HEK293 (cell line): ENCODE measurements at regions not wholly inside any gene's neighbourhood (a gene's known extent, or its start where the extent isn't known, plus 50 kb on each side); places are given as distances from the start of the nearest gene placed in this dataset.

Experiments used
- CTCF ChIA-PET: fragments of 350-600 bp; formaldehyde crosslinking; extraction: SDS; loops from one replicate; lab custom pipeline; 2021; ENCODE audit warnings: antibody characterized with exemption; lab: Yijun Ruan, JAX
- POLR2A ChIA-PET: fragments of 300-600 bp; formaldehyde crosslinking; extraction: SDS; loops from one replicate; lab custom pipeline; 2020; ENCODE audit warnings: antibody characterized with exemption, inconsistent platforms; lab: Yijun Ruan, JAX
- H3K27ac ChIP-seq: fragments of 200-500 bp; sonication (Bioruptor generic); 2 replicates; pipeline ENCODE4 v1.5.1; 2014; ENCODE audit warnings: low read depth, low read length, control low read depth, inconsistent platforms; ENCODE audit errors: extremely low read depth
- H3K36me3 ChIP-seq, 2 experiments: fragments of 200-500 bp in 1 of 2; sonication (Bioruptor generic) in 1 of 2; 1 replicate in 1 of 2; 2 replicates in 1 of 2; pipeline ENCODE4 v1.5.1; 2014 to 2017; ENCODE audit warnings: inconsistent platforms in 2 of 2, low read length in 2 of 2; ENCODE audit not compliant: control insufficient read depth in 2 of 2, insufficient read depth in 1 of 2
- H3K4me1 ChIP-seq: fragments of 200-500 bp; sonication (Bioruptor generic); 2 replicates; pipeline ENCODE4 v1.5.1; 2014; ENCODE audit warnings: mild to moderate bottlenecking, low read length, inconsistent platforms; ENCODE audit not compliant: control insufficient read depth, insufficient read depth
- H3K4me3 ChIP-seq: 2 replicates; pipeline ENCODE4 v1.5.1; 2011; ENCODE audit warnings: low read depth, mild to moderate bottlenecking, control low read depth, low read length, moderate library complexity
- H3K9me3 ChIP-seq: fragments of 200-500 bp; sonication (Bioruptor generic); 2 replicates; pipeline ENCODE4 v1.5.1; 2014; ENCODE audit warnings: low read depth, low read length, inconsistent platforms; ENCODE audit not compliant: control insufficient read depth, insufficient read depth
- GLIS2 ChIP-seq: fragments of 450-650 bp; formaldehyde crosslinking; IDR thresholded peaks from 2 replicates; pipeline ENCODE4 v1.5.1; 2016; ENCODE audit warnings: missing biosample characterization, missing genetic modification characterization
- HOXC10 ChIP-seq: sonication (generic); formaldehyde crosslinking; IDR thresholded peaks from 2 replicates; pipeline ENCODE4 v1.8.1; 2023; ENCODE audit warnings: mild to moderate bottlenecking, missing genetic modification reagents
- HOXD13 ChIP-seq: sonication (generic); formaldehyde crosslinking; IDR thresholded peaks from 2 replicates; pipeline ENCODE4 v1.8.0; 2022; ENCODE audit warnings: missing genetic modification reagents, borderline replicate concordance
- PRDM1 ChIP-seq: fragments of 450-650 bp; formaldehyde crosslinking; IDR thresholded peaks from 2 replicates; pipeline ENCODE4; 2016; ENCODE audit warnings: missing biosample characterization, missing genetic modification characterization
- SCRT2 ChIP-seq: fragments of 450-650 bp; formaldehyde crosslinking; IDR thresholded peaks from 2 replicates; pipeline ENCODE4 v1.5.1; 2016; ENCODE audit warnings: missing biosample characterization, missing genetic modification characterization
- ZBTB1 ChIP-seq: fragments of 450-650 bp; formaldehyde crosslinking; IDR thresholded peaks from 2 replicates; pipeline ENCODE4 v1.5.1; 2016; ENCODE audit warnings: missing biosample characterization, missing genetic modification characterization
- ZNF169 ChIP-seq: fragments of 450-650 bp; formaldehyde crosslinking; IDR thresholded peaks from 2 replicates; pipeline ENCODE4 v1.5.1; 2016; ENCODE audit warnings: missing biosample characterization, missing genetic modification characterization
- ZNF239 ChIP-seq: fragments of 450-650 bp; formaldehyde crosslinking; IDR thresholded peaks from 2 replicates; pipeline ENCODE4 v1.5.1; 2016; ENCODE audit warnings: missing biosample characterization, missing genetic modification characterization
- ZNF555 ChIP-seq: fragments of 450-650 bp; formaldehyde crosslinking; conservative IDR thresholded peaks from 2 replicates; pipeline ENCODE4 v1.5.1; 2017; ENCODE audit warnings: missing biosample characterization, mild to moderate bottlenecking, missing genetic modification characterization, inconsistent platforms
- ZNF610 ChIP-seq: fragments of 450-650 bp; formaldehyde crosslinking; IDR thresholded peaks from 2 replicates; pipeline ENCODE4 v1.5.1; 2016; ENCODE audit warnings: missing biosample characterization, missing genetic modification characterization, borderline replicate concordance
- ZNF677 ChIP-seq: fragments of 450-650 bp; IDR thresholded peaks from 2 replicates; pipeline ENCODE4 v1.5.0; 2018; ENCODE audit warnings: missing biosample characterization, mild to moderate bottlenecking, missing genetic modification characterization, moderate library complexity
- ZNF785 ChIP-seq: fragments of 450-650 bp; formaldehyde crosslinking; IDR thresholded peaks from 2 replicates; pipeline ENCODE4 v1.5.1; 2016; ENCODE audit warnings: missing biosample characterization, missing genetic modification characterization
- ZSCAN30 ChIP-seq: fragments of 450-650 bp; IDR thresholded peaks from 2 replicates; pipeline ENCODE4 v1.5.1; 2018; ENCODE audit warnings: missing biosample characterization, mild to moderate bottlenecking, missing genetic modification characterization, moderate library complexity
- TF ChIP-seq, protein P1 (sequence below): fragments of 450-650 bp; formaldehyde crosslinking; IDR thresholded peaks from 2 replicates; pipeline ENCODE4 v1.5.1; 2016; ENCODE audit warnings: missing biosample characterization, missing genetic modification characterization
- TF ChIP-seq, protein P2 (sequence below): fragments of 450-650 bp; formaldehyde crosslinking; IDR thresholded peaks from 2 replicates; pipeline ENCODE4 v1.5.1; 2016; ENCODE audit warnings: missing biosample characterization, missing genetic modification characterization
- TF ChIP-seq, protein P3 (sequence below): fragments of 450-650 bp; formaldehyde crosslinking; IDR thresholded peaks from 2 replicates; pipeline ENCODE4 v1.5.1; 2017; ENCODE audit warnings: missing biosample characterization, missing genetic modification characterization
- TF ChIP-seq, protein P4 (sequence below): fragments of 450-650 bp; IDR thresholded peaks from 2 replicates; pipeline ENCODE4 v1.5.1; 2018; ENCODE audit warnings: missing biosample characterization, missing genetic modification characterization
- TF ChIP-seq, protein P5 (sequence below): fragments of 450-650 bp; formaldehyde crosslinking; conservative IDR thresholded peaks from 2 replicates; pipeline ENCODE4 v1.5.1; 2016; ENCODE audit warnings: low read depth, missing biosample characterization, missing genetic modification characterization
- TF ChIP-seq, protein P6 (sequence below): fragments of 450-650 bp; formaldehyde crosslinking; IDR thresholded peaks from 2 replicates; pipeline ENCODE4 v1.5.1; 2016; ENCODE audit warnings: missing biosample characterization, missing genetic modification characterization

DNA sequence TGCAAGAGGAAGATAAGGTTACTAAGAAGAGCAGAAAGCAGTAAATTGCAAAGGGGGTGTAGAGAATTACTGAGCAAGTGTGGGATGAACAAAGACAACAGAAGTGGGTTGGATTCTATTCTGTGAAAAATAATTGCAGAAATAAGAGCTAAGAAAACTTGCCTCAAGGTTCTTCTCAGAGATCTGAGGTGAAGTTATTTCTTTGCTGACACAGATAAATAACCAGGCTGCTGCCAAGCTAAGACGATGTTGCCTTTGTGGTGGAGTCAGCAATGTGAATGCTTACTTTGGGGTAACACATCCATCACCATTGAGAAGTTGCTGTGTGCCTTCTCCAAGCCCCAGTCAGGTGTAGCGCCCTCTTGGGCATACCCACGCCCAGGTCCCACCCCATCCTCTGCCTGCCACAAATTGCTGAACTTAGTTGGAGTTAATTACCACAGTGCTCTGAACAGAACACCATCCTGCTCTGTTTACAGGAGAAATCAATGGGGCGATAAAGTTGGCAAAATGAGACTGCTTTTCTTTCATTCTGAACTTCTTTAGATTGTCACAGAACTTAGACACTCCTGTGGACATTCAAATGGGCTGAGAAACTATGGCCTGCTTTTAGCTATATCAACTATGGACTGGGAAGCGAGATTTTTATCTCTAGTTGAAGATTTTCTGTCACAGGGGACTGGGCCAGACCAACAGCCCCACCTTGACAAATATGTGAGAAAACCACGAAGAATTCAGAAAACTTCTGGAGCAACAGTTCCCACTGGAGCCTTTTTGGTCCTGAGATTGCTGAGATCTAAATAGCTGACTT is 283.6 kb downstream of the TMX3 start (continued):
- TF ChIP-seq, protein P1, sequence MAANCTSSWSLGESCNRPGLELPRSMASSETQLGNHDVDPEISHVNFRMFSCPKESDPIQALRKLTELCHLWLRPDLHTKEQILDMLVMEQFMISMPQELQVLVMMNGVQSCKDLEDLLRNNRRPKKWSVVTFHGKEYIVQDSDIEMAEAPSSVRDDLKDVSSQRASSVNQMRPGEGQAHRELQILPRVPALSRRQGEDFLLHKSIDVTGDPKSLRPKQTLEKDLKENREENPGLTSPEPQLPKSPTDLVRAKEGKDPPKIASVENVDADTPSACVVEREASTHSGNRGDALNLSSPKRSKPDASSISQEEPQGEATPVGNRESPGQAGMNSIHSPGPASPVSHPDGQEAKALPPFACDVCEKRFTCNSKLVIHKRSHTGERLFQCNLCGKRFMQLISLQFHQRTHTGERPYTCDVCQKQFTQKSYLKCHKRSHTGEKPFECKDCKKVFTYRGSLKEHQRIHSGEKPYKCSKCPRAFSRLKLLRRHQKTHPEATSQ (tag by site-specific recombination) = no peak
- TF ChIP-seq ZSCAN30 (tag by site-specific recombination) (no peak), ZNF785 (no peak)

DNA sequence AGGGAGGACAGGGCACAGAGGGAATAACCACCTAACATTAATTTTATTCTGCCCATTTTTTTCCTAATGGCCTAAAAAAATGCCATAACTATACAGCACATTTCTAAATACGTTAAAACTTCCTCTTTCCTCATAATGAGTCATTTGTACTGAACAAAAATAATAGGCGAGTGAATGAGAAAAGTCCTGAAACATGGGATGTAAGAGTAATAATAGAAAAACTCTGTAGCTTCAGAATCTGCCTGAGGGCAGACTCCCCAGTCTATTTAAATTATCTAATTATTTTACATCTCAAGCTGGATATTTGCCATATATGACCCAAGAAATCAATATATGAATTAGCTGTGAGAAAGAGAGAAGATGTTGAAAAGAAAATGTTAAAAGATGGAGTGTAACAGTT is 285.1 kb downstream of the TMX3 start:
- Histone ChIP-seq H3K4me3 (no peak overlapping the region), H3K27ac (no peak overlapping the region), H3K36me3 (no peaks in the 10 kb centered on the region), H3K4me1 (no peaks in the 10 kb centered on the region), H3K9me3 (no peaks in the 10 kb centered on the region)
- ChIA-PET POLR2A (no interaction called here), CTCF (no interaction called here)
- TF ChIP-seq PRDM1 (tag by site-specific recombination) (no peak), ZNF610 (tag by site-specific recombination) (no peak), ZNF555 (tag by site-specific recombination) (no peak), SCRT2 (tag by site-specific recombination) (no peak), ZNF239 (tag by site-specific recombination) (no peak)
- TF ChIP-seq, protein P2, sequence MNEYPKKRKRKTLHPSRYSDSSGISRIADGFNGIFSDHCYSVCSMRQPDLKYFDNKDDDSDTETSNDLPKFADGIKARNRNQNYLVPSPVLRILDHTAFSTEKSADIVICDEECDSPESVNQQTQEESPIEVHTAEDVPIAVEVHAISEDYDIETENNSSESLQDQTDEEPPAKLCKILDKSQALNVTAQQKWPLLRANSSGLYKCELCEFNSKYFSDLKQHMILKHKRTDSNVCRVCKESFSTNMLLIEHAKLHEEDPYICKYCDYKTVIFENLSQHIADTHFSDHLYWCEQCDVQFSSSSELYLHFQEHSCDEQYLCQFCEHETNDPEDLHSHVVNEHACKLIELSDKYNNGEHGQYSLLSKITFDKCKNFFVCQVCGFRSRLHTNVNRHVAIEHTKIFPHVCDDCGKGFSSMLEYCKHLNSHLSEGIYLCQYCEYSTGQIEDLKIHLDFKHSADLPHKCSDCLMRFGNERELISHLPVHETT (tag by site-specific recombination) = no peak
- TF ChIP-seq, protein P3, sequence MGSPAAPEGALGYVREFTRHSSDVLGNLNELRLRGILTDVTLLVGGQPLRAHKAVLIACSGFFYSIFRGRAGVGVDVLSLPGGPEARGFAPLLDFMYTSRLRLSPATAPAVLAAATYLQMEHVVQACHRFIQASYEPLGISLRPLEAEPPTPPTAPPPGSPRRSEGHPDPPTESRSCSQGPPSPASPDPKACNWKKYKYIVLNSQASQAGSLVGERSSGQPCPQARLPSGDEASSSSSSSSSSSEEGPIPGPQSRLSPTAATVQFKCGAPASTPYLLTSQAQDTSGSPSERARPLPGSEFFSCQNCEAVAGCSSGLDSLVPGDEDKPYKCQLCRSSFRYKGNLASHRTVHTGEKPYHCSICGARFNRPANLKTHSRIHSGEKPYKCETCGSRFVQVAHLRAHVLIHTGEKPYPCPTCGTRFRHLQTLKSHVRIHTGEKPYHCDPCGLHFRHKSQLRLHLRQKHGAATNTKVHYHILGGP (tag by site-specific recombination) = no peak
- TF ChIP-seq, protein P4, sequence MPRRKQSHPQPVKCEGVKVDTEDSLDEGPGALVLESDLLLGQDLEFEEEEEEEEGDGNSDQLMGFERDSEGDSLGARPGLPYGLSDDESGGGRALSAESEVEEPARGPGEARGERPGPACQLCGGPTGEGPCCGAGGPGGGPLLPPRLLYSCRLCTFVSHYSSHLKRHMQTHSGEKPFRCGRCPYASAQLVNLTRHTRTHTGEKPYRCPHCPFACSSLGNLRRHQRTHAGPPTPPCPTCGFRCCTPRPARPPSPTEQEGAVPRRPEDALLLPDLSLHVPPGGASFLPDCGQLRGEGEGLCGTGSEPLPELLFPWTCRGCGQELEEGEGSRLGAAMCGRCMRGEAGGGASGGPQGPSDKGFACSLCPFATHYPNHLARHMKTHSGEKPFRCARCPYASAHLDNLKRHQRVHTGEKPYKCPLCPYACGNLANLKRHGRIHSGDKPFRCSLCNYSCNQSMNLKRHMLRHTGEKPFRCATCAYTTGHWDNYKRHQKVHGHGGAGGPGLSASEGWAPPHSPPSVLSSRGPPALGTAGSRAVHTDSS (tag by site-specific recombination) = no peak

DNA sequence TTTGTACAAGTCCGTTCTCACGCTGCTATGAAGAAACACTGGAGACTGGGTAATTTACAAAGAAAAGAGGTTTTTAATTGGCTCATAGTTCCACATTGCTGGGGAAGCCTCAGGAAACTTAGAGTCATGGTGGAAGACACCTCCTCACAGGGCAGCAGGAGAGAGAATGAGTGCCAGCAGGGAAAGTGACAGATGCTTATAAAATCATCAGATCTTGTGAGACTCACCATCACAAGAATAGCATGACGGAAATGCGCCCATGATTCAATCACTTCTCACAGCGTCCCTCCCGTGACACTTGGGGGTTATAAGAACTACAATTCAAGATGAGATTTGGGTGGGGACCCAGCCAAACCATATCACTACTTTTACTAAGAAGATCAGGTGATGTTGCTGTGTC is 285.8 kb downstream of the TMX3 start:
- ChIA-PET POLR2A (no interaction called here), CTCF (no interaction called here)
- Histone ChIP-seq H3K4me3 (no peak overlapping the region), H3K4me1 (no peaks in the 10 kb centered on the region), H3K9me3 (no peaks in the 10 kb centered on the region), H3K27ac (no peak overlapping the region), H3K36me3 (no peaks in the 10 kb centered on the region)
- TF ChIP-seq HOXC10 (CRISPR knock-in tag) = no peak
- no peak for TF ChIP-seq ZBTB1 (tag by site-specific recombination)
- TF ChIP-seq ZNF555 (tag by site-specific recombination) = no peak
- no peak for TF ChIP-seq HOXD13 (CRISPR knock-in tag)
- TF ChIP-seq ZNF785 = no peak
- TF ChIP-seq, protein P5, sequence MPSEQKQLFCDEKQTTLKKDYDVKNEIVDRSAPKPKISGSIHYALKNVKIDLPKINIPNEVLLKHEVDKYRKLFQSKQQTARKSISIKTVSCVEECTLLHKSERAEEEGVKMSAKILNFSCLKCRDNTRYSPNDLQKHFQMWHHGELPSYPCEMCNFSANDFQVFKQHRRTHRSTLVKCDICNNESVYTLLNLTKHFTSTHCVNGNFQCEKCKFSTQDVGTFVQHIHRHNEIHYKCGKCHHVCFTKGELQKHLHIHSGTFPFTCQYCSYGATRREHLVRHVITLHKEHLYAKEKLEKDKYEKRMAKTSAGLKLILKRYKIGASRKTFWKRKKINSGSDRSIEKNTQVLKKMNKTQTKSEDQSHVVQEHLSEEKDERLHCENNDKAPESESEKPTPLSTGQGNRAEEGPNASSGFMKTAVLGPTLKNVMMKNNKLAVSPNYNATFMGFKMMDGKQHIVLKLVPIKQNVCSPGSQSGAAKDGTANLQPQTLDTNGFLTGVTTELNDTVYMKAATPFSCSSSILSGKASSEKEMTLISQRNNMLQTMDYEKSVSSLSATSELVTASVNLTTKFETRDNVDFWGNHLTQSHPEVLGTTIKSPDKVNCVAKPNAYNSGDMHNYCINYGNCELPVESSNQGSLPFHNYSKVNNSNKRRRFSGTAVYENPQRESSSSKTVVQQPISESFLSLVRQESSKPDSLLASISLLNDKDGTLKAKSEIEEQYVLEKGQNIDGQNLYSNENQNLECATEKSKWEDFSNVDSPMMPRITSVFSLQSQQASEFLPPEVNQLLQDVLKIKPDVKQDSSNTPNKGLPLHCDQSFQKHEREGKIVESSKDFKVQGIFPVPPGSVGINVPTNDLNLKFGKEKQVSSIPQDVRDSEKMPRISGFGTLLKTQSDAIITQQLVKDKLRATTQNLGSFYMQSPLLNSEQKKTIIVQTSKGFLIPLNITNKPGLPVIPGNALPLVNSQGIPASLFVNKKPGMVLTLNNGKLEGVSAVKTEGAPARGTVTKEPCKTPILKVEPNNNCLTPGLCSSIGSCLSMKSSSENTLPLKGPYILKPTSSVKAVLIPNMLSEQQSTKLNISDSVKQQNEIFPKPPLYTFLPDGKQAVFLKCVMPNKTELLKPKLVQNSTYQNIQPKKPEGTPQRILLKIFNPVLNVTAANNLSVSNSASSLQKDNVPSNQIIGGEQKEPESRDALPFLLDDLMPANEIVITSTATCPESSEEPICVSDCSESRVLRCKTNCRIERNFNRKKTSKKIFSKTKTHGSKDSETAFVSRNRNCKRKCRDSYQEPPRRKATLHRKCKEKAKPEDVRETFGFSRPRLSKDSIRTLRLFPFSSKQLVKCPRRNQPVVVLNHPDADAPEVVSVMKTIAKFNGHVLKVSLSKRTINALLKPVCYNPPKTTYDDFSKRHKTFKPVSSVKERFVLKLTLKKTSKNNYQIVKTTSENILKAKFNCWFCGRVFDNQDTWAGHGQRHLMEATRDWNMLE (tag by site-specific recombination) = no peak
- TF ChIP-seq, protein P6, sequence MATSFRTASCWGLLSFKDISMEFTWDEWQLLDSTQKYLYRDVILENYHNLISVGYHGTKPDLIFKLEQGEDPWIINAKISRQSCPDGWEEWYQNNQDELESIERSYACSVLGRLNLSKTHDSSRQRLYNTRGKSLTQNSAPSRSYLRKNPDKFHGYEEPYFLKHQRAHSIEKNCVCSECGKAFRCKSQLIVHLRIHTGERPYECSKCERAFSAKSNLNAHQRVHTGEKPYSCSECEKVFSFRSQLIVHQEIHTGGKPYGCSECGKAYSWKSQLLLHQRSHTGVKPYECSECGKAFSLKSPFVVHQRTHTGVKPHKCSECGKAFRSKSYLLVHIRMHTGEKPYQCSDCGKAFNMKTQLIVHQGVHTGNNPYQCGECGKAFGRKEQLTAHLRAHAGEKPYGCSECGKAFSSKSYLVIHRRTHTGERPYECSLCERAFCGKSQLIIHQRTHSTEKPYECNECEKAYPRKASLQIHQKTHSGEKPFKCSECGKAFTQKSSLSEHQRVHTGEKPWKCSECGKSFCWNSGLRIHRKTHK (tag by site-specific recombination) = no peak
- TF ChIP-seq ZNF169 (tag by site-specific recombination) = no peak
- no peak for TF ChIP-seq GLIS2 (tag by site-specific recombination)
- TF ChIP-seq ZNF677 = no peak
